ENCODE measurements at regions not wholly inside any gene's neighbourhood (a gene's known extent, or its start where the extent isn't known, plus 50 kb on each side); places are given as distances from the start of the nearest gene placed in this dataset.

DNA sequence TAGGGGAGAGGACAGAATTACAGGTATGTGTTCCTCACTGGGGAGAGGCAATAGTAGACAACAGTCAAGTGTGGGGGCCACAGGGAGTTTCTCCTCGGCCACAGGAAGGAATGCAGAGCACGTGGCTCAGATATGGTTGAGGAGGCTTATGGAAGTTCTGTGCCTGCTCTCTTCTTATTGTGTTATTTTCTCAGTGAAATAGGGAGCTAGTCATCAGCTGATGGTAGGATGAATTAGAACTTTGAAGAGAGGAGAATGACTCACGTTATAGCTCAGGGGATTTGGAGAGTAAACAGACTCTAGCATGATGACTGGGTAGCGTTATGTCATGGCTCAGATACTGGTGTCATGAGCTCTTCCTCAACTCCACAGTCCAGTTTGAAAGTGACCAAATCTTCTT is 308.3 kb upstream of the IGFBP3 start:
- TF ChIP-seq, protein P1, sequence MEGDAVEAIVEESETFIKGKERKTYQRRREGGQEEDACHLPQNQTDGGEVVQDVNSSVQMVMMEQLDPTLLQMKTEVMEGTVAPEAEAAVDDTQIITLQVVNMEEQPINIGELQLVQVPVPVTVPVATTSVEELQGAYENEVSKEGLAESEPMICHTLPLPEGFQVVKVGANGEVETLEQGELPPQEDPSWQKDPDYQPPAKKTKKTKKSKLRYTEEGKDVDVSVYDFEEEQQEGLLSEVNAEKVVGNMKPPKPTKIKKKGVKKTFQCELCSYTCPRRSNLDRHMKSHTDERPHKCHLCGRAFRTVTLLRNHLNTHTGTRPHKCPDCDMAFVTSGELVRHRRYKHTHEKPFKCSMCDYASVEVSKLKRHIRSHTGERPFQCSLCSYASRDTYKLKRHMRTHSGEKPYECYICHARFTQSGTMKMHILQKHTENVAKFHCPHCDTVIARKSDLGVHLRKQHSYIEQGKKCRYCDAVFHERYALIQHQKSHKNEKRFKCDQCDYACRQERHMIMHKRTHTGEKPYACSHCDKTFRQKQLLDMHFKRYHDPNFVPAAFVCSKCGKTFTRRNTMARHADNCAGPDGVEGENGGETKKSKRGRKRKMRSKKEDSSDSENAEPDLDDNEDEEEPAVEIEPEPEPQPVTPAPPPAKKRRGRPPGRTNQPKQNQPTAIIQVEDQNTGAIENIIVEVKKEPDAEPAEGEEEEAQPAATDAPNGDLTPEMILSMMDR (conservative IDR thresholded peaks at IDR 0.05; ENCODE audit: low read depth, low read length), result no peak
- TF ChIP-seq POLR2A (IDR thresholded peaks at IDR 0.05; ENCODE audit: low read depth, low read length), result no peak
- TF ChIP-seq MAZ (IDR thresholded peaks at IDR 0.05; ENCODE audit: borderline replicate concordance, low read depth, low read length), result no peak
- TF ChIP-seq, protein P2, sequence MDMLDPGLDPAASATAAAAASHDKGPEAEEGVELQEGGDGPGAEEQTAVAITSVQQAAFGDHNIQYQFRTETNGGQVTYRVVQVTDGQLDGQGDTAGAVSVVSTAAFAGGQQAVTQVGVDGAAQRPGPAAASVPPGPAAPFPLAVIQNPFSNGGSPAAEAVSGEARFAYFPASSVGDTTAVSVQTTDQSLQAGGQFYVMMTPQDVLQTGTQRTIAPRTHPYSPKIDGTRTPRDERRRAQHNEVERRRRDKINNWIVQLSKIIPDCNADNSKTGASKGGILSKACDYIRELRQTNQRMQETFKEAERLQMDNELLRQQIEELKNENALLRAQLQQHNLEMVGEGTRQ (IDR thresholded peaks at IDR 0.05; ENCODE audit: low read depth, low read length), result peak; percentile 28; the same call in 1 of the 2 replicates
- TF ChIP-seq RFX5 (IDR thresholded peaks at IDR 0.05; ENCODE audit: low read depth, low read length), result no peak
- peak; percentile 63 for TF ChIP-seq RCOR1 (IDR thresholded peaks at IDR 0.05; ENCODE audit: insufficient replicate concordance, low read length)
- no peak for TF ChIP-seq MAFK (IDR thresholded peaks at IDR 0.05; ENCODE audit: low read depth, low read length)
- TF ChIP-seq RAD21 (IDR thresholded peaks at IDR 0.05; ENCODE audit: low read length), result peak; percentile 21; the same call in 1 of the 2 replicates
- TF ChIP-seq CEBPB (IDR thresholded peaks at IDR 0.05; ENCODE audit: low read depth, low read length), result peak; percentile 26; the same call in 1 of the 2 replicates
- no peak for TF ChIP-seq CHD1 (IDR thresholded peaks at IDR 0.05; ENCODE audit: low read depth, low read length)

All from IMR-90 (cell line).